ES-I3 (cell line): ENCODE measurements at regions not wholly inside any gene's neighbourhood (a gene's known extent, or its start where the extent isn't known, plus 50 kb on each side); places are given as distances from the start of the nearest gene placed in this dataset.

Source experiments
- H3K36me3 ChIP-seq: 2 replicates; pipeline ENCODE4 v1.6.1; 2013; ENCODE audit warnings: mild to moderate bottlenecking, low read length, control low read depth, moderate library complexity; ENCODE audit not compliant: insufficient read depth
- H3K4me1 ChIP-seq: 2 replicates; pipeline ENCODE4 v1.6.1; 2013; ENCODE audit warnings: mild to moderate bottlenecking, control low read depth, low read length; ENCODE audit not compliant: insufficient read depth
- H3K9ac ChIP-seq: 2 replicates; pipeline ENCODE4 v1.6.1; 2013; ENCODE audit warnings: low read depth, mild to moderate bottlenecking, low read length, moderate library complexity
- H3K9me3 ChIP-seq: 2 replicates; pipeline ENCODE4 v1.6.1; 2013; ENCODE audit warnings: mild to moderate bottlenecking, low read length, moderate library complexity; ENCODE audit not compliant: control insufficient read depth, insufficient read depth

- Histone ChIP-seq H3K4me1 (no peaks in the 10 kb centered on the region), H3K9ac (no peak overlapping the region), H3K36me3 (no peaks in the 10 kb centered on the region)
These were observed 61.6 kb upstream of the GYPA start for GRCh38 chr4:144202081-144202480.

GRCh38 chr4:144203155-144203554, 62.6 kb upstream of the GYPA start:
- H3K4me1 ChIP-seq = no peaks in the 10 kb centered on the region
- H3K36me3 ChIP-seq = no peaks in the 10 kb centered on the region
- H3K9ac ChIP-seq = no peak overlapping the region
- no peaks in the 10 kb centered on the region for H3K9me3 ChIP-seq

More at GRCh38 chr4:144202081-144202480, 61.6 kb upstream of the GYPA start:
- H3K9me3 ChIP-seq = peaks cover 1% of the 10 kb centered on the region; the same call in 1 of the 2 replicates

- H3K4me1 ChIP-seq = no peaks in the 10 kb centered on the region
- H3K9ac ChIP-seq = no peak overlapping the region
- H3K9me3 ChIP-seq = no peaks in the 10 kb centered on the region
- no peaks in the 10 kb centered on the region for H3K36me3 ChIP-seq
These were observed 63.9 kb upstream of the GYPA start for GRCh38 chr4:144204431-144204830.

- no peak overlapping the region for H3K9ac ChIP-seq
- no peaks in the 10 kb centered on the region for H3K9me3 ChIP-seq
- H3K36me3 ChIP-seq = no peaks in the 10 kb centered on the region
- no peaks in the 10 kb centered on the region for H3K4me1 ChIP-seq
These were observed 66.2 kb upstream of the GYPA start for GRCh38 chr4:144206711-144207110.

- Histone ChIP-seq H3K9me3 (no peaks in the 10 kb centered on the region), H3K36me3 (no peaks in the 10 kb centered on the region), H3K9ac (no peak overlapping the region), H3K4me1 (no peaks in the 10 kb centered on the region)
These were observed 67.6 kb upstream of the GYPA start for GRCh38 chr4:144208074-144208473.

DNA sequence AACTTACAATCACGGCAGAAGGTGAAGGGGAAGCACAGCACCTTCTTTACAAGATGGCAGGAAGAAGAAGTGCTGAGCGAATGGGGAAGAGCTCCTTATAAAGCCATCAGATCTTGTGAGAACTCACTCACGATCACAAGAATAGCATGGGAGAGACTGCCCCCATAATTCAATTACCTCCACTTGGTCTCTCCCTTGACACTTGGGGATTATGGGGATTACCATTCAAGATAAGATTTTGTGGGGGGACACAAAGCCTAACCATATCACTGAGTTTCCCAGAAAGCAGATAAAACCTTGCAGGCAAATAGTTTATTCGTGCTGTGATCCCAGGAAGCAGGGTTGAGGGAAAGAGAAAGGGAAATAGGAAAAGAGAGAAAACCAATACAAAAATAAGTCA, 69.0 kb upstream of the GYPA start:
- Histone ChIP-seq H3K9me3 (no peaks in the 10 kb centered on the region), H3K36me3 (no peaks in the 10 kb centered on the region), H3K9ac (no peak overlapping the region), H3K4me1 (no peaks in the 10 kb centered on the region)

- no peaks in the 10 kb centered on the region for H3K36me3 ChIP-seq
- H3K9ac ChIP-seq = no peak overlapping the region
- H3K4me1 ChIP-seq = no peaks in the 10 kb centered on the region
- no peaks in the 10 kb centered on the region for H3K9me3 ChIP-seq
These were observed 72.9 kb upstream of the GYPA start for GRCh38 chr4:144213371-144213770.

DNA sequence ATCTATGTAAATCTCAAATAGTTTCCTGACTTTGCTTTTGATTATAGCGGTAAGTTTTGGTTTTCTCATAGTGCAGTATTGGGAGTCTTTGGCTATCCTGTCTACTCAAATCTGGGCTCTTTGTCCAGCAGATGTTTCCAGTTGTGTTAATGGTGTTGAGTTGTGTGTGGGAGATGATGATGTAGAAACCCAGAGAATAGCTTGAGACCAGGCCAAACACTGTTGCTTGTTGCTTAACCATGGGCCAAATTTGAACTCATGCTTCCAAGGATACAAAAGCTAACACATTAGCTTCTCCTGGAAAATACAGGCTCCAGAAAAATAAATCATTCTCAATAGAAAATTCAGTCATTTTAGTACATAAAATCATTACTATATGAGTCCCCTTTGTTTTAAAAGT, 82.6 kb upstream of the GYPA start:
- no peaks in the 10 kb centered on the region for H3K4me1 ChIP-seq
- no peaks in the 10 kb centered on the region for H3K36me3 ChIP-seq
- H3K9ac ChIP-seq = no peak overlapping the region
- no peaks in the 10 kb centered on the region for H3K9me3 ChIP-seq

DNA sequence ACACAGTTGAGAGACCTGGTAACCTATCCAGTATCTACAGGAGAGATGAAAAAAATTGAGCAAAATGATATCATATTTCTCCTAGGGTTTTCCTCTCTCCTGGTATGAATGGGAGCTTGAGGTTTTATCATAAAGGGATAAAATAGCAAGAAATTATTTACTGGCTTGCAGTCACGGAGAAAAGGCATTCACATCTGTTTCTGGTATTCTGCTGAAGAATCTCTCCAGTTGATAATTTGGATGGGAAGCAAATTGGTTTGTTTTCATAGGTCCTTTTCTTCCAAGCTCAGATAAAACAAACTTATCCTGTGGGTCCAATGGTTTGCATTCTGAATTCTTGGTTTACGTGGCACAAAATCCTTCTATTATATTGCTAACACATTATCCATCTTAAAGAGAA, 83.1 kb upstream of the GYPA start:
- H3K4me1 ChIP-seq = no peaks in the 10 kb centered on the region
- H3K36me3 ChIP-seq = no peaks in the 10 kb centered on the region
- no peaks in the 10 kb centered on the region for H3K9me3 ChIP-seq
- no peak overlapping the region for H3K9ac ChIP-seq

GRCh38 chr4:144259285-144259684, 118.8 kb upstream of the GYPA start:
- no peaks in the 10 kb centered on the region for H3K36me3 ChIP-seq
- no peaks in the 10 kb centered on the region for H3K4me1 ChIP-seq
- H3K9me3 ChIP-seq = 0 out of 2 replicates have a peak, but pooled peaks cover 5% of the 10 kb centered on the region
- no peak overlapping the region for H3K9ac ChIP-seq

DNA sequence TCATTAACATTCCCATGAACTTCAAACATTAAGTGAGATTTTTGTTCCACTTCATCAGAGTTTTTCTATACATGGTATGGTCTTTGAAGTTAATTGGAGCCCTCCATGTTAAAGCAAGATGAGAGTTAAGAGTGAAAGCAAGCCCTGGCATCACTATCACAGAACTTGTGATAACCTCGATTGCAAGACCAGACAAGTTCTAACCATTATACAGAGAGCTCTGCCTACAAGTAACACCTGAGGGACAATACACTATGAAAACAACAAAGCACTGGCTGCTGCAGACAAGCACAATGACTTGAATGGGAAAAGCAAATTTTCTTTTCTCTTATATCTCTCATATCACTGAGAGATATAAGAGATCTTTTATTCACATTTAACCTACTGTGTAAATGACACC, 126.6 kb upstream of the GYPA start:
- Histone ChIP-seq H3K9me3 (no peaks in the 10 kb centered on the region), H3K36me3 (no peaks in the 10 kb centered on the region), H3K9ac (no peak overlapping the region), H3K4me1 (no peaks in the 10 kb centered on the region)

GRCh38 chr4:144280688-144281087, 140.2 kb upstream of the GYPA start:
- H3K36me3 ChIP-seq = no peaks in the 10 kb centered on the region
- no peaks in the 10 kb centered on the region for H3K4me1 ChIP-seq

DNA sequence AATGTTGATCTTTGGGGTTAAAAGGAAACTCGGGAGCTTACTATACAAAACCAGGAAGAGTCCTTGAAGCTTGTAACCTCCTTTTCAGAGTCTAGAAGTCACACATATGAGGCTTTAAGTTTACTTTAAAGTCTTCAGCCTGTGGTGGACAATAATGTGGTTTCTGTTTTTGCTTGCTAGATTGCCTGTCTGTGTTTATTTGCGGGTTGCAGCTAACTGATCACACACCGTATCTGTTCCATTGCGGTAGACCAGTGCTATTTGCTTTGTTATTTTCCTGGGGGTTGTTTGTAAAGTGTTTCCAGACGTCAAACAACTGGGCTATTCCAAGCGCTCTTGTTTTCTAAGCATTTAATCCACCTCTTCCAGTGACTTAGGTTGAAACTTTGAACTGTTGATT, 143.0 kb upstream of the GYPA start:
- Histone ChIP-seq H3K36me3 (no peaks in the 10 kb centered on the region), H3K4me1 (no peaks in the 10 kb centered on the region), H3K9ac (no peak overlapping the region), H3K9me3 (no peaks in the 10 kb centered on the region)

More at GRCh38 chr4:144280688-144281087, 140.2 kb upstream of the GYPA start:
- Histone ChIP-seq H3K9me3 (no peaks in the 10 kb centered on the region), H3K9ac (no peak overlapping the region)

DNA sequence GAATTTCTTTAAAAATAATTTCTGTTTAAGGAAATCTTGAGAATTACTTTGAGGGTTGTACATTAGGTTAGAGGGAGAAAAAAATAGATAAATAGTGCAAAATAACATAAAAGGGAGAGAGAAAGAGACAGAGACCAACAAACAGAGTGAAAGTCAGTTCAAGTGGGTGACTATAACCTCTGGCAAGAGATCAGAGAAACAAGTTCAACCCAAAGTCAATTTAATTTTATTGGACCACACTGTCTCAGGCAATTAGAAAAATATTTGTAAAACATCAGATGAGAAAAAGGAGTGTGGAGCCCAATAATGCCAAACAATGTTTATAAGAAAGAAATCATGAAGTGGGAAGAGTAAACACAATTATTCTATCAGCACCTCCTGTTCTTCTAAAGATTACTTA, 143.5 kb upstream of the GYPA start:
- H3K4me1 ChIP-seq = no peaks in the 10 kb centered on the region
- no peaks in the 10 kb centered on the region for H3K9me3 ChIP-seq
- no peak overlapping the region for H3K9ac ChIP-seq
- no peaks in the 10 kb centered on the region for H3K36me3 ChIP-seq

- H3K9me3 ChIP-seq = no peaks in the 10 kb centered on the region
- H3K36me3 ChIP-seq = no peaks in the 10 kb centered on the region
- H3K9ac ChIP-seq = no peak overlapping the region
- H3K4me1 ChIP-seq = no peaks in the 10 kb centered on the region
These were observed 147.7 kb upstream of the GYPA start for GRCh38 chr4:144288011-144288903.
